ENCODE measurements at regions not wholly inside any gene's neighbourhood (a gene's known extent, or its start where the extent isn't known, plus 50 kb on each side); places are given as distances from the start of the nearest gene placed in this dataset.
A peak's percentile ranks its signal among the peaks of the same experiment; 100 is the strongest.

- no peaks in the 10 kb centered on the region for H3K79me1 ChIP-seq (ENCODE audit: low read depth in 1 of 2, low read length in 2 of 2)
- BruUV-seq (replicated peaks): no TSS peak
- H3K9me1 ChIP-seq (ENCODE audit: insufficient read depth, low read length): no peaks in the 10 kb centered on the region
- ChIA-PET POLR2A (ENCODE audit: unreplicated experiment) (no interaction called here), CTCF (interaction anchor here (1.0 kb wide), 1 partner anchor 42 kb away, joined by 3 read pairs; no protein-coding TSS in a partner anchor)
- WGBS, 2 experiments (ENCODE audit: extremely low coverage in 2 of 2, insufficient read length in 1 of 2): 60% methylated on average over 1 of the region's 7 CpGs; no CpG with 5 or more reads in 1 of the 2 experiments
- DNase-seq (no peak), ATAC-seq (ENCODE audit: low read depth) (no peak)
- H4K20me1 ChIP-seq (ENCODE audit: insufficient read depth, low read length): no peaks in the 10 kb centered on the region
- H3K23ac ChIP-seq (ENCODE audit: low read depth, low read length): no peak overlapping the region
- no peak overlapping the region for H2BK120ac ChIP-seq (ENCODE audit: low read depth, low read length)
- dilution Hi-C loops (cut with HindIII; ENCODE audit: low sequenced_read_pairs, unreplicated experiment): no loop called here
- H3K4me1 ChIP-seq (ENCODE audit: control insufficient read depth, insufficient read depth, low read length): no peaks in the 10 kb centered on the region
- H4K5ac ChIP-seq (ENCODE audit: low read depth, low read length): no peak overlapping the region
- H3K4me2 ChIP-seq (ENCODE audit: low read depth, low read length): no peak overlapping the region
- no peak overlapping the region for H3K27ac ChIP-seq (ENCODE audit: insufficient read depth, low read length)
- H3K9me3 ChIP-seq (ENCODE audit: control insufficient read depth, insufficient read depth, low read length): no peaks in the 10 kb centered on the region
- H2AFZ ChIP-seq (replicated peaks; ENCODE audit: low read length, poor library complexity): no peak overlapping the region
- H3K4me3 ChIP-seq (ENCODE audit: insufficient read depth, low read depth, low read length): no peak overlapping the region
- H4K91ac ChIP-seq (ENCODE audit: insufficient read depth, low read depth, low read length): no peak overlapping the region
- H2AK9ac ChIP-seq (replicated peaks; ENCODE audit: low read depth, low read length, poor library complexity): no peak overlapping the region
- TF ChIP-seq SMC3 (IDR thresholded peaks at IDR 0.05; ENCODE audit: low read depth, low read length) (no peak), CHD1 (IDR thresholded peaks at IDR 0.05; ENCODE audit: low read depth, low read length) (no peak), RCOR1 (IDR thresholded peaks at IDR 0.05; ENCODE audit: insufficient replicate concordance, low read length) (no peak)
- H3K36me3 ChIP-seq (ENCODE audit: control insufficient read depth, insufficient read depth, low read length): no peaks in the 10 kb centered on the region
- no peak overlapping the region for H3K14ac ChIP-seq (replicated peaks; ENCODE audit: low read depth, low read length)
- no peak overlapping the region for H3K4ac ChIP-seq (ENCODE audit: low read depth, low read length)
- in situ Hi-C loops (cut with MboI; ENCODE audit: low sequenced_read_pairs): no loop called here
- H3K9ac ChIP-seq (ENCODE audit: low read depth, low read length): no peak overlapping the region
- intact Hi-C loops (cut with micrococcal nuclease): no loop called here
- no peak overlapping the region for H2BK20ac ChIP-seq (ENCODE audit: low read depth, low read length)
- H3K18ac ChIP-seq (ENCODE audit: low read depth, low read length): 0 out of 2 replicates have a peak overlapping the region, but pooled peaks have one; percentile 25
- H2BK15ac ChIP-seq (ENCODE audit: low read depth, low read length): no peak overlapping the region
- no peaks in the 10 kb centered on the region for H3K27me3 ChIP-seq (ENCODE audit: control insufficient read depth, insufficient read depth, low read length)
- H2AK5ac ChIP-seq (ENCODE audit: low read depth, low read length): no peak overlapping the region
- no peak overlapping the region for H4K8ac ChIP-seq (ENCODE audit: low read depth in 2 of 2, low read length in 2 of 2)
- no peak overlapping the region for H2BK5ac ChIP-seq (ENCODE audit: low read depth, low read length, poor library complexity, severe bottlenecking)
- no peak overlapping the region for H3K56ac ChIP-seq (ENCODE audit: extremely low read depth, insufficient read depth, low read length)
These were observed 202.2 kb downstream of the TRIML1 start for GRCh38 chr4:188341428-188341827.

Data from IMR-90 (cell line).